GM19397 (cell line): ENCODE measurements at regions not wholly inside any gene's neighbourhood (a gene's known extent, or its start where the extent isn't known, plus 50 kb on each side); places are given as distances from the start of the nearest gene placed in this dataset.
"Not testable (repeated sequence)": the region's sequence is repeated elsewhere in the genome, so short reads cannot be mapped to it uniquely, and the experiment has no call there.

ENCODE experiments used
- ATAC-seq: cut with Tn5 transposase; IDR thresholded peaks from one replicate; pipeline ENCODE4 v1.9.1; 2021; ENCODE audit warnings: mild to moderate bottlenecking, moderate library complexity; ENCODE audit not compliant: unreplicated experiment

DNA sequence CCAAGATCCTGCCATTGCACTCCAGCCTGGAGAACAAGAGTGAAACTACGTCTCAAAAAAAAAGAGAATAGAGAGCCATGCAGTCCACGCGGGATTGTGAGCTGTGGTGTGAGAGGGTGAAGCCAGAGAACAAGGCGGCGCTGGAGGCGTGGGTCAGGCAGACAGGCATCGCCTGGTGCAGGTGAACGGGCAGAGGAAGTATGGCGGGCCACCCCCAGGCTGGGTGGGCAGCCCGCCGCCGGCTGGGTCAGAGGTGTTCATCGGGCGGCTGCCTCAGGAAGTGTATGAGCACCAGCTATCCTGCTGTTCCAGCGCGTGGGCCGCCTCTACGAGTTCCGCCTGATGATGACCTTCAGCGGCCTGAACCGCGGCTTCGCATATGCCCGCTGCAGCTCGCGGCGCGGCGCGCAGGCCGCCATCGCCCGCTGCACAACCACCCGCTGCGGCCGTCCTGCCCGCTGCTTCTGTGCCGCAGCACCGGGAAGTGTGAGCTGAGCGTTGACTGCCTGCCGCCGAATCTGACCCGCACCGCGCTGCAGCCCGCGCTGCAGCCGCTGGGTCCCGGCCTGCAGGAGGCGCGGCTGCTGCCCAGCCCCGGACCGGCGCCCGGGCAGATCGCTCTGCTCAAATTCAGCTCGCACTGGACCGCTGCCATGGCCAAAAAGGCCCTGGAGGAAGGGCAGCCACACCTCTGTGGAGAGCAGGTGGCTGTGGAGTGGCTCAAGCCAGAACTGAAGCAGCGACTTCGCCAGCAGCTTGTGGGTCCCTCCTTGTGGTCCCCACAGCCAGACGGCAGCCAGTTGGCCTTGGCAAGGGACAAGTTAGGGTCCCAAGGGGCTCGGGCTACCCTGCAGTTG lies 95.5 kb upstream of the PLEKHM1 start:
- not testable (repeated sequence) for ATAC-seq

DNA sequence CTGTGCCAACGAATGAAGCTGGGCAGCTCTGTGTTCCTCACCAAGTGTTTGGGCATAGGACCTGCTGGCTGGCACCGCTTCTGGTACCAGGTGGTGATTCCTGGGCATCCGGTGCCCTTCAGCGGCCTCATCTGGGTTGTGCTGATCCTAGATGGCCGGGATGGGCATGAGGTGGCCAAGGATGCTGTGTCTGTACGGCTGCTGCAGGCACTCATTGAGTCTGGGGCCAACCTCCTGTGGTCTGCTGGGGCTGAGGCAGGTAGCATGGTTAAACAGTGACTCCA lies 96.1 kb upstream of the PLEKHM1 start:
- not testable (repeated sequence) for ATAC-seq

DNA sequence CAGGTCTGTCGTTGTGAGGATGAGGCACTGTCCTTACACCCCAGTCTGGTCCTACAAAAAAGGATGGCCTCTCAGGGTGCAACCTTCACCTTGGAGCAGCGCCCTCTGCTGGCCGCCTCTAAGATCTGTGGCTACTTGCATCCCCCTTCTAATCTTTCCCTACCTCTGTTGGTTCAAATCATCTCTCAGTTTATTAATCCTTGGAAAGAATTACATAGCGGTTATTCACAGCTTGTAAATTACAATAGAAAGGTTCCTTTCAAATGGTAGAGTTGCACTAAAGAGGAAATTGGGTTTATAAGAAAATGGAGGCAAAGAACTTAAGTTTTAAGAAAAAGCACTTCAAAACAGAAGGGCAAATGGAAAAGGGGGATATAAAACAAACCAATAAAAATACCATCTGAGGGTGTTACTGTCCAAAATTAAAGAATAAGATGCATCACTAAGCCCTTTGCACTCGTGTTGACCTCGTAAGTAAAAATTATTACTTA lies 102.0 kb upstream of the PLEKHM1 start:
- peak; percentile 68 for ATAC-seq

DNA sequence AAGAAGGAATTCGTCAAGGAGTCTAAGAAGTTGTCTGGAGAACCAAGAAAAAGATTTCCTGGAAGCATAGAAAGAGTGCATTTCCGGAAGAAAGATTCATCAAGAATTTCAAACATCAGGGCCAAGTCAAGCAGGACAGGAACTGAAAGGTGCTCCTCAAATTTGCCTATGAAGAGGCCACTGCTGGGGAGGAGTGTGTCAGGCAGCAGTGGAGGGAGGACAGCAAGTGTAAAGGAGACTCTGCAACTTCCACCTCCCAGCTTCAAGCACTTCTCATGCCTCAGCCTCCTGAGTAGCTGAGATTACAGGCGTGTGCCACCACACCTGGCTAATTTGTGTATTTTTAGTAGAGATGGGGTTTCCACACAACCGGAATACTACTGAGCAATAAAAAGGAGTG lies 105.8 kb upstream of the PLEKHM1 start:
- ATAC-seq, result not testable (repeated sequence)

DNA sequence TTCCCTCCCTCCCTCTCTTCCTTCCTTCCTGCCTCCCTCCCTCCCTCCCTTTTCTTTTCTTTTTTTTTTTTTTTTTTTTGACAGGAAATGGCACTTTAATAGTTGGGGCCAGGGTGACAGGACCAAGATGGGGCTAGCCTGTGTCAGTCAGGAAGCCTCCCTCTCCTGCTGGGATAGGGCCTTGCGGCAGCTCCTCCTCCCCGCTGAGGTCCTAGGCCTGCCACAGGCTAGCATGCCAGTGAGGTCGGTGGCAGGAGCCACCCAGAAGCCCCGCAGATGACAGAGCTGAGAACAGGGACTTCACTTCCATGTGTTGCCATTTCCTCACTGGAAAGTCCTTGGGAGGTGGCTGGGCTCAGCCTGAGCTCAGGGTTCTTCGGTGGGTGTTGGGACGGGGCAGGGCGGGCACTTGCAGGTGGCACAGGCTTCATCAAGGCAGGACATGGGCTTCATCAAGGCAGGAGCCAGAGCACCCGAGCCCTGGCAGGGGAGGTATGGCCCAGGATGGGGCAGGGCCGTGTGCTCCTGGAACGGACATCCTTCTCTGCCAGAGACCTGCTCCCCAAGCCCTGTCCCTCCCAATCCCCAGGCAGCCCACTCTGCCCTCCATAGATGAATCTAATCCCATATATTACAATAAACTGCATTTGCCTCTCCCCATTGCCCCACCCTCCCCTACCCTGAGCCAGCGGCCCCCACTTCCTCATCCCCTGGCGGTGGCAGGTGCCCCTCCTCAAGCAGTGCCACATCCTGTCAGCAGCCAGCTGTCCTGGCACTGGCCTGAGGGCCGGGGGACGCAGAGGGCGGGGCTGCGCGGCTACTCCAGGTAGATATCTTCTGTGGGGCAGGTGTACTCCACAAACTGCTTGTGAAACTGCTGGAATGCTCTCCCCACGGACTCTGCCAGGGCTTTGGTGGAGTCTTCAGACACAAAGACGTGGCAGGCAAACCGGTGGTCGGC lies 109.8 kb upstream of the PLEKHM1 start:
- not testable (repeated sequence) for ATAC-seq

DNA sequence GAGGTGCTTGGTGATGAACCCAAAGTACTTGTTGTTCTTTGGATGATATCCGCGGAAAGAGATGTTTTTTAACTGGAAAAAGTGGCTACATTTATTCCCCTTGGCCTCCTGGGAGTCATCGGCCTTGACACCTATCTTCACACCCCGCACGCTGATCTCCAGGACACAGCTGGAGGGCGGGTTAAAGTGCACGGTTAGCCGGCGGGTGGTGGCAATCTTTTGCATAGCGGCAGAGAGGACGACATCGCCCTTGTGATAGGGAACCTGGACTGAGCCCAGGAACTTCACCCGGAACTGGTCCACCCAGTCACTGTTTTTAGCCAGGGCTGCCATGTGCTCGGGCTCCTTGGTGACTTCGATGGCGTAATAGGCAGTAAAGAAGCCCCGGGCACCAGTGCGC lies 110.5 kb upstream of the PLEKHM1 start:
- ATAC-seq, result not testable (repeated sequence)

DNA sequence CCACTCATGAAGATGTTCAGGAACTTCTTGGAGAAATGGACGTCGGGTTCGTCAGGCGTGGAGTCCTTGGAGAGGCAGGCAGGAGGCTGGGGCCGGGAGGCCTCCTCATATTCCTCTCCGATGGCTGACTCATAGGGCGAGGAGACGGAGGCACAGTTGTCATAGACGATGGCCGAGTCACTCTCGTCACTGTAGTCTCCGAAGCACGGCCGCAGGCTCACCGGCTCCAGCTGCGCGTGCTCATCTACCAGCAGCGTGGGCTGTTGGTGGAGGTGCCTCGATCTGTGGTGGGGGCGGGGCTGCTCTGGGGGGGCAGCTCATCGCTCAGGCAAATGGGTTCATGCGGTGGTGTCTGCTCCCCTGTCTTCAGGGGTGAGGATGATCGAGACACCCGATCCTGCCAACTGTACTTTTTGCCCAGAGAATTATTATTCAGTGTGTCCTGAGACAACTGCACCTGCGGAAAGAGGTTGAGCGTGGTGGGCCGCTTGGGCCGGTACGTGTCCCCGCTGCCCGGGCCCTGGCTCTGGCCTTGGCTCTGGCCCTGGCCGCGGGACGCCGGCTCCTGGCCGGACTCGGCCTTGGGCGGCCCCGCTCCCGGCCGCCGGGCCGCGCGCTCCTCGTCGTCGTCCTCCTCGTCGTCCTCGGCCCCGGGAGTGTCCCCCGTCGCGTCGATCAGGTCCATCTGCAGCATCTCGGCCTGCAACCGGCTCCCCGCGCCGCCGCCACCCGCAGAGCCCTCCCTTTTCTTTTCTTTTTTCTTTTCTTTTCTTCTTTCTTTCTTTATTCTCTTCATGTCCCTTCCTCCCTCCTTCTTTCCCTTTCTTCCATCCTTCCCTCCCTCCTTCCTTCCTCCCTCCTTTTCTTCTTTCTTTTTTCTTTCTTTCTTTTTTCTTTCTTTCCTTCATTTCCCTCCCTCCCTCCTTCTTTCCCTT lies 111.4 kb upstream of the PLEKHM1 start:
- not testable (repeated sequence) for ATAC-seq

DNA sequence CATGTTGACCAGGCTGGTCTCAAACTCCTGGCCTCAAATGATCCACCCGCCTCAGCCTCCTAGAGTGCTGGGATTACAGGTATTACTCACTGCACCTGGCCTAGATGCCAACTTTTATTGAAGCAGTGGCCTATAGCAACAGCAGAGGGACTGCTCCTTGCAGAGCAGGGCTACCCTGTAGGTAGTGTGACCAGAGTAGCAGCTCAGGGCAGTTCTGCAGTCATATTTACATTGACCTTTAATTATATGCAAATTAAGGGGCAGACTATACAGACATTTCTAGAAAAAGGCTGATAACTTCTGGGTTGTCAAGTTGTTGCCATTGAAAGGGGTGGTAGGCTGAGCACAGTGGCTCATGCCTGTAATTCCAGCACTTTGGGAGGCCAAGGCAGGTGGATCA lies 115.2 kb upstream of the PLEKHM1 start:
- not testable (repeated sequence) for ATAC-seq

DNA sequence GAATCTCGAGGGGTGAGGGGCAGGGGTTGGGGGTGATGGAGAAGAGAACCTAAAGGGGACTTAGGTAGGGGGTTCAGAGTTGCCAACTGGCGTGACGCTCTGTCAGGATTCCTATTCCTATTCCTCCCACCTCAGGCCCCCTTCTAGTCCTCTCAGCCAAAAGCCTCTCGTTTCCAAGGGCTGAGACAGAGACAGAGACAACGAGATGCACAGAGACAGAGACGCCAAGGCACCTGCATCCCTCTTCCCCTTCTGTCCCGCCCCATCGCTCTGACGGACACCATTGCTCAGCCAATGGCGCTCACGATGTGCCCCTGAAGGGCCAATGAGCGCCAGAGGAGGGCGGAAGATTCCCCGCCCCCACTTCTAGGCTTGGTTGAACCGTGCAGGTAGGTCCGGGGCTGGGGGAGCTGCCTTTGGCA lies 129.5 kb upstream of the PLEKHM1 start:
- peak; percentile 98 for ATAC-seq

DNA sequence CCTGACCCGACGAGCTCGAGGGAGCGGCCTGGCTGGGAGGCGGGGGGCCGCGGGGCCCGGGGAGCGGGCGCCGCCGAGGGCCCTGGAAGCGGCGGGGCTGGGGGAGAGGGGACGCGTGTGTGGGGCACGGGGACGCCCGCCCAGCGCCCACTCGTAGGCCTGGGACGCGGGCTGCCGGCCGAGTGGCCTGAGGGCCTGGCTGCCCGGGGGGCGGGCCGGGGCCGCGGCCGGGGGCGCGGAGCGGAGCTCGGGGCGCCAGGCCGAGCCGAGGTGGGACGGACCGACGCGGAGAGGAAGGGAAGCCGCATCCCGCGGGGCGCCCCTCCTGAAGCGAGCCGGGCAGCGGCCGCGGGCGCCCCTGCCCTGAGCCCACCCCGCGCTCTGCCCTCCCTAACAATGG lies 129.9 kb upstream of the PLEKHM1 start:
- peak; percentile 45 for ATAC-seq

DNA sequence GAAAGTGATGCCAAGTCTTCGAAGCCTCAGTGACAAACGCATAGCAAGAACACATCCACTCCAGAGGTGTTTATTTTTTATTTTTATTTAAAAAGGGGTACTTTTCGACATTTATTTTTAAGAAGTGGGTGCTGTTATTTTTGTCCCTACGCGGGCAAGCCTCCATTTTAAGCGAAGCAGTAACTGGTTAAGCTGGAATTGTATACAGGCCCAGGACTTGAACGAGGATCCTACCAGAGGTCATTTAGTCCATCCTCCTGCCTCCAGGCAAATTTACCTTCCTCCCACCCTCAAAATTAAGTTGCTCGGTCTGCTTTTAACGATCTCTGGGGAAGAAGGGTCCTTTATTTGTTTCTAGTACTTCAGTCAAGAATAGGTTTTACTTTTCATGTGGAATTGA lies 130.6 kb upstream of the PLEKHM1 start:
- ATAC-seq, result not testable (repeated sequence)

DNA sequence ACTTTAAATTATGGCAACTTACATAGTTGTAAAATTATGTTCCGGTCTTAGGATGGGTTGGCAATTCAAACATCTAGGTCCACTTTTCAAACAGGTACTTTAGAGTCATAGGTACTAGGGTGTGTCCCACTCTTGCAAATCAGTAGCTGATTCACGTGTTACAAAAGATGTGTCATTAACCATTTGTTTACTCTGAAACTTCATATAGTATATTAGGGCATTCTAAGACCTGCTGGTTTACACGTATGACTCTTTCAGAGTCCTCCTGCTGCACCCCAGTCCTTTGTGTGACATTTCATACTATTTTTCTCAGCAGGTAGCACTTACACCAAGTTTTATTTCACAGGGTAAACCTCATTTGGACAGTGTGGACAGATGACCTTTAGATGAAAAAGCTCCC lies 131.8 kb upstream of the PLEKHM1 start:
- ATAC-seq, result not testable (repeated sequence)

DNA sequence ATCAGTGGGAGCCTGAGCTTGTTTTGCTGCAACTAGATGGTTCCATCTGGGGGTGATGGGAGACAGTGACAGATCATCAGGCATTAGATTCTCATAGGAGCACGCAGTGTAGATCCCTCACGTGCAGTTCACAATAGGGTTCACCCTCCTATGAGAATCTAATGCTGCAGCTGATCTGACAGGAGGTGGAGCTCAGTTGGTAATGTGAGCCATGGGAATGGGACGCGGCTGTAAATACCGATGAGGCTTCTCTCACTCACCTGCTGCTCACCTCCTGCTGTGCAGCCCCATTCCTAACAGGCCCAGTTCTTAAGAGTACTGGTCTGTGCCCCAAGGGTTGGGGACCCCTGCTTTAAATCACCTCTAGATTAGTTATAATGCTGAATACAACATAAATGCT lies 137.5 kb upstream of the PLEKHM1 start:
- ATAC-seq, result no peak

DNA sequence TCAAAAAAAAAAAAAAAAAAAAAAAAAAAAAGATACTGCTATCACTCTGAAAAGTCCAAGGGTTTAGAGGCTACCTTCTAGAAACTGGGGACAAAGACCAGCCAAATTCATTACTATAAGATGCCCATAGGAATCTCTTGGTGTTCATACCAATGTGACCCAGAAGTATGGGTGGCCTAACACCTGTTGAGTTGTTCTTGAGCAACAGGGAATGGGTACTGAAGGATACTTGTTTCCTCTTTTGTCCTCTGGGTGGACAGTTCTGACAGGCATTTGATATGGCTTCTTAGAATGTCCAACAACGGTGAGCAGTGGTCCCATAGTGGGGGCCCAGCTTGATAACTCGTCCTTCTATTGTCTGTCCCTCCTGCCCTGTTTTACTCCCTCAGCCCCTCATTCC lies 141.4 kb upstream of the PLEKHM1 start:
- ATAC-seq, result no peak

DNA sequence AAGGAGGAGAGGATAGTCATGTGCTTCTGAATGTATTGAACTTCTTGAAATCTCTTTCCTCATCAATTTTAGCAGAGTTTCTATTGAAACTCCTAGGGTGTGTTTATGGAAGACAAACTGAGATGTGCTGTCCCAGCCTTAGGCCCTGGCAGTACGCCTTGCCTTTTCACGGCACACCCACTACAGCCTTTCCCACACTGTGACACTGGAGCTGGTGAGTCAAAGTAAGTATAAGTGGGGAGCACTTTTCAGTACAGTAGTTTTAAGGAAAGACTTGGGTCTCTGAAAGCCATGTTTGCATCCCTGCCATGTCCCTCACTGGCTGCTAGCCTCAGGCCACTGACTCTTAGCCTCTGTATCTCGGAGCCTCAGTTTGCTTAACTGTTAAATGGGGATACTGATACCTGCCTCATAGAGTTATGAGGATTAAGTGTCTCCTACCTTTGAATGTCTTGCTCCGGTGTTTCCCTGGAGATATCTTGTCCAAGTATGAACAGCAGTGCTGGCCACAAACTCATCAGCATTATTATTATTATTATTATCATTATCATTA lies 144.7 kb upstream of the CRHR1 start:
- ATAC-seq, result no peak

DNA sequence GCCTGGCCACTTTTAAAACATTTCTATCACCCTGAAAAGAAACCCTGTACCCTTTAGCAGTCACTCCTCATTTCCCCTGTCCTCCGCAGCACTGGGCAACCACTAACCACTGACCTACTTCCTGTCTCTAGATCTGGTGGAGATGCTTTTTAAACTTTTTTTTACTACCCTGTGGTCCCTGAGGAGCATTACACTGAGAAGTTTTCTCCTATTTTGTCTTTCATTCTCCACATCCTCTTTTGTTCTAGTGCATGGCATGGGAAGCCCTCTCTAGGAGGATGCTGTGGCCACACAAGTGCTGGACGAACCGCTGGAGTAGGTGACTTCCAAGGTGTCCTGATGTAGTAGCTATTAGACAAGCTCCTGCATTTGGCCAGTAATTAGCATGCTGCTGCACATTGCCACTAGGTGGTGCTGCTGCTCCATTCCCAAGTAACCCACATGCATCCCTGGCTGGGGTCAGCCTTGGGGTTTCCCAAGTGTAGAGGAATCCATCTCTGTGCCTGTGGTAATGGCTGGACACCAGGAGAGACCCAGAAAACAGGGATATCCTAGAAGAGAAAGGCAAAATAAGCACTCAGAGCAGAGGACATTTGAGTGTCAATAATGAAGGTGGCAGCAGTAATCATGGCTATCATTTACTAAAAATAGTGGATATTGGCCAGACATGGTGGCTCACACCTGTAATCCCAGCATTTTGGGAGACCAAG lies 143.8 kb upstream of the CRHR1 start:
- ATAC-seq, result no peak

DNA sequence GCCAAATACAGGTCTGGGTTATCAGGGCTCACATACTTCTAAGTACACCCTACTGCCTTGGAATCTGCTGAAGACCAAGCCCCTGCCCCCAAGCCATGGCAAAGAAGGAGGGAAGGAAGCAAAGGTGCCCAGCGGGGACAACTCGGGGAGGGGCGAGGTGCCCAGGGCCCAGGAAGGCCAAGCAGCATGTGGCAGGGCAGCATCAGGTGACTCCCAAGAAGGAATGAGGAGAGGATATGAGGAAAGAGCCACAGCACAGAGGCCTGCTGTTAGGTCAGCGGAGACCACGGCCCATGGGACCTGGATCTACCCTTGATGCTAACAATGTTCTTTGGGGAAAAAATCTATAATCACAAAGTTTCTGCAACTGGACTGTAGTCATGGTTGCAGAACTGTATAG lies 142.6 kb upstream of the CRHR1 start:
- ATAC-seq, result no peak

DNA sequence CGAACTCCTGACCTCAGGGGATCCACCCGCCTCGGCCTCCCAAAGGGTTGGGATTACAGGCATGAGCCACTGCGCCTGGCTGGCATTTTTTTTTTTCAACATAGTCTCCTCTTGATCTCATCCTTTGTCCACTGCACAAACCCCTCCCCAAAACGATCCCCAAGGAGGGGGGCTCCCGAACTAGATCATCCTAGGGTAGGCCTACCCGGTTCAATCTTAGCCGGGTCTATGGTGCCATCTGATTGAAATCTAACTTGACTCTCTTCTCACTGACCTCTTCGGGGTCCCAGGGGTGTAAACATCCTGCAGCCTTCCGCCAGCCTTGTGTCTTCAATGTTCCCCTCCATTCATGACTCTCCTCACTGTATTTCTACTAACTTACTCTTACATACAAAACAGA lies 140.5 kb upstream of the CRHR1 start:
- no peak for ATAC-seq

DNA sequence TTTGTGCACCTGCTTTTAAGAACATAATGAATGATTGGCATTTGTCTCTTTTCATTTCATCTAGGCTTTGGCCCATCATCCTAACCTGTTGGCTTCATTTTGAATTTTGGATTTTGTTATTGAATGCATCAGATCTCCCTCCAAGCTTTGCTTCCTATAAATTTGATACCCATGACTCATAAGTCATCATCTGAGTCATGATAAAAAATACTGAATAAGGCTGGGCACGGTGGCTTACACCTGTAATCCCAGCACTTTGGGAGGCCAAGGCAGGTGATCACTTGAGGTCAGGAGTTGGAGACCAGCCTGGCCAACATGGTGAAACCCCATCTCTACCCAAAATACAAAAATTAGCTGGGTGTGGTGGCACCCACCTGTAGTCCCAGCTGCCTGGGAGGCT lies 139.5 kb upstream of the CRHR1 start:
- not testable (repeated sequence) for ATAC-seq

DNA sequence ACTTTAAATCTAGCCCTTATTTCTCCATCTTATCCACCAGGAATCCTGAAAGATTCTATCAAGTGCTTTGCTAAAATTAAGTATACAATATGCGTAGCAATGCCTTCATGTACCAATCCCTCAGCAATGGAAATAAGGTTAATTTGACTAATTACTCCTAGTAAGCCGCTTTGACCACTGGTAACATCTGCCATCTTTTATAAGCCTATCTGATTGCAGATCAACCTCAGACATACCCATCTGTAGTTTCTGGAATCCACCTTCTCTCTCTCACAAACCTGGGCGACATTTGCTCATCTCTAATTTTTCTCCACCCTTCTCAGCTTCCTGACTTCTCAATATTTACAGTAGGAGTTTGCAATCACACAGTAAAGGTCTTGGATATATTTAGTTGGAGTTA lies 138.8 kb upstream of the CRHR1 start:
- ATAC-seq, result no peak
